Retinal pigment epithelial cell (primary cell): ENCODE measurements at regions not wholly inside any gene's neighbourhood (a gene's known extent, or its start where the extent isn't known, plus 50 kb on each side); places are given as distances from the start of the nearest gene placed in this dataset.

Experiments
- DNase-seq: peaks from one replicate; pipeline ENCODE4 v3.0.0-alpha.2; 2010; ENCODE audit warnings: low read depth
- H3K4me3 ChIP-seq: 2 replicates; pipeline ENCODE4 v1.5.1; 2011; ENCODE audit warnings: mild to moderate bottlenecking, low read length, control low read depth, moderate library complexity
- CTCF ChIP-seq: conservative IDR thresholded peaks from 2 replicates; pipeline ENCODE4 v1.5.1; 2011; ENCODE audit warnings: low read depth, low read length, control low read depth, inconsistent platforms

GRCh38 chr2:4258563-4258962, 555.2 kb downstream of the DCDC2C start:
- no peak overlapping the region for H3K4me3 ChIP-seq
- no peak for TF ChIP-seq CTCF

DNA sequence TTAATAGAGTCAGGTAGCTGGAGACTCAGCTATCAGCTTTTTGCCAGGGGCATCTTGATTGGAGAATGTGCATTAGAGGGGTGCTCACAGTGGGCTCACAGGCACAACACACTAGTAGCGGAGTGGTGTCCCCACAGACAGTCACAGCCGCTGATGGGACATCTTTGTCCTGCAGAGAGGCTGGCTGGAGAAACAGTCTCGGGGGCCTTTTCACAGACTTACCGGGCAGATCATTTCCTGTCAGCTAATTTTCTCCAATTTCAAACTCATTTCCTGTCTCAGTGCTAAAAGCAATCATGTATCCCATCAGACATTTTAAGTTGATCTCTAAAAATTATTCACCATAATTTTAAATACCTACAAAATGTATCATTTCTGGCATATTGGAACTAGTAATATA, 562.6 kb downstream of the DCDC2C start:
- DNase-seq, result no peak
- TF ChIP-seq CTCF, result no peak
- H3K4me3 ChIP-seq, result no peak overlapping the region

More at GRCh38 chr2:4258563-4258962, 555.2 kb downstream of the DCDC2C start:
- DNase-seq, result no peak

DNA sequence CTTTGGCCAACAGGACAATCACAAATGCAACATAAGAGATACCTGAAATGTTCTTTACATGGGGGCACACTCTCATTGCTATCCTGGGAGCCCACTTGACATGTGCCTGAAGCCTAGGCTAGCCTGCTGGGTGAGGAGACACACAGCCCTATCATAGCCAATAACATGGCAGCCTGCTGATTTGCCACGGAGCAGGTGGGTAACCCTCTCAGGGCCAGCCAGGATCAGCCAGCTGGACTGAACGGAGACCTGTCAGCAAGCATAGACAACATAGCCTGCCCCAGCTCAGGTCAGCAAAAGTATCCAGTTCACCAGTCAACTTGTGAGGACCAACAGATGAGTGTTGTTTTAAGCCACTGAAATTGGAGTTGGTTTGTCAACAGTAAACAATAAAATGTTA, 566.5 kb downstream of the DCDC2C start:
- TF ChIP-seq CTCF, result no peak
- H3K4me3 ChIP-seq, result no peak overlapping the region
- no peak for DNase-seq

DNA sequence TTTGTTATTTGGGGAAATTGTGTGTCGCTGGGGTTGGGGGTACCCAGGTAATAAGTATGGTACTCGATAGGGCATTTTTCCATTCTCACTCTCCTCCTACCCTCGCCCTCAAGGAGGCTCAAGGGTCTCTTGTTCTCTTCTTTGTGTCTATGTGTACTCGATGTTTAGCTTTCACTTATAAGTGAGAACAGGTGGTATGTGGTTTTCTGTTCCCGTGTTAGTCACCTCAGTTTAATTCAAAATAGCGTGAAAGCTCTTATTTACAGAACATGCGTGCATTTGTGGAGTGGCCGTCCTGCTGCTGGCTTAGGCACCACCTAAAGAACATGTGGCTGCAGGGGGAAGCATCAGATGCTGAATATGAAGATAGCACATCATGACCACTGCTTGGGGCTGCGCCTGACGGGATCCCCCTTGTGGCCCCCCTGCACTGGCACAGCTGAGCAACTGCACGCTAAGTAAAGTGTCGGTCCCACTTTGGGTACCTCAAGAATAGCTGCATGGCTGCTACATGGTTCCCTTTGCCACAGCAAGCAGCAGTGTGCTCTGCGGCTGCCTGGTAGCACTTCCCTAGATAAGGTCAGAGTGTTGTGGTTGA, 569.0 kb downstream of the DCDC2C start:
- no peak for DNase-seq
- TF ChIP-seq CTCF, result no peak
- H3K4me3 ChIP-seq, result no peak overlapping the region

- H3K4me3 ChIP-seq, result no peak overlapping the region
- TF ChIP-seq CTCF, result no peak
- no peak for DNase-seq
These were observed 575.0 kb downstream of the DCDC2C start for GRCh38 chr2:4278392-4278791.

DNA sequence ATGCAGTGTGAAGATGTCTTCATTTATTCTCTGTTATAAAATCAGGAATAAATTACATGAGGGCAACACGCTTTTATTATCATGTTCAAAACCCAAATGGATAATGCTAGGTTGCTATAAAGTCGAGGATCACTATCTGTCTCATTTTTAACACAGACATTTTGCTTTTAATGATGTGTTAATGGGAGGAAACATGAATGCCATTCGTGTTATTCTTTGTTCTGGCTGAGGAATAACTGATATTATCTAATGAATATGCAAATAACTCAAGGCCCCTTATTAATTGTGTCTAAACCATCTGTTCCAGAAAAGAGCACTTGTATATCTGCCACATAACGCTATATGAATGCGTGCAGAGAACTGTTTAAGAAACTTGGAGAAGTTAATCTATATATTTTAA, 576.1 kb downstream of the DCDC2C start:
- DNase-seq, result no peak
- no peak overlapping the region for H3K4me3 ChIP-seq
- TF ChIP-seq CTCF, result no peak

DNA sequence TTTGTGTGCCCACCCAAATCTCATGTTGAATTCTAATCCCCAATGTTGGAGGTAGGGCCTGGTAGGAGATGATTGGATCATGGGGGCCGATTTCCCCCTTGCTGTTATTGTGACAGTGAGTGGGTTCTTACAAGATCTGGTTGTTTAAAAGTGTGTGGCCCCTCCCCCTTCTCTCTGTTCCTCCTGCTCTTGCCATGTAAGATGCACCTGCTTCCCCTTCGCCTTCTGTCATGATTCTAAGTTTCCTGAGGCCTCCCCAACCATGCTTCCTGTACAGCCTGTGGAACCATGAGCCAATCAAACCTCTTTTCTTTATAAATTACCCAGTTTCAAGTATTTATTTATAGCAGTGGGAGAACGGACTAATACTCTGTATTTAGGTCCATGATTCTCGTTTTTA, 588.1 kb downstream of the DCDC2C start:
- TF ChIP-seq CTCF, result no peak
- no peak for DNase-seq
- H3K4me3 ChIP-seq, result no peak overlapping the region
